ENCODE measurements at regions not wholly inside any gene's neighbourhood (a gene's known extent, or its start where the extent isn't known, plus 50 kb on each side); places are given as distances from the start of the nearest gene placed in this dataset.

DNA sequence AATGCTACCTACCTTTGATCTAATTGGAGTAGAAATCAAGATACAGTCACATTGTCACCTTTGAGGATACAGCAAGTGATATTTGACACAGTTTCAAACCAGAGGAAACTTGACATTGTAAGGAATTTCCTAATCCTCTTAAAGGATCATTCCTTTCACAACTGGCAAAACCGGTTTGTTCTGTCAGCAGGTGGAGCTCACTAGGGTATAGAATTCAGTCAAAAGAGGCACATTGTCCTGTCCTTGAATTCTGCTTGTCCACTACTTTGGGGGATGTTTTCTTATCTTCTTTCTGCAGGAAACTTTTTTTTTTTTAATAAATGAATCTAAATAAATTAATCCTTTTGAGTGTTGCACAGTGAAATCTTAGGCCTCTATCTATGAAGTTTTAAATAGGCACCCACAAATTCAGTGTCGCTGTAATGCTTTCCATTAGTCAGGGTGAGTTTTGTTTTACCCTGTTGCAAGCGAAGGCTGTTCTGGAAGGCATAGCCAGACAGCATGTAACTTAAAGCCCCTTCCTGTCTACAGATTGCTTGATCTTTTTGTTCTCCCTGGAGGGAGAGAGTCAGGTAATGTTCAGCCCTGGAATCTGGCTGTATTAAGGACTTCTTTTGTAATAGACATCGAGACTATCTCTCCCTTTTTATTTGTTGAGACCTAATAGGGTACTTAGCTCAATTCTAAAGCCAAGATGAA, 285.0 kb upstream of the RGS6 start:
- TF ChIP-seq, protein P1, sequence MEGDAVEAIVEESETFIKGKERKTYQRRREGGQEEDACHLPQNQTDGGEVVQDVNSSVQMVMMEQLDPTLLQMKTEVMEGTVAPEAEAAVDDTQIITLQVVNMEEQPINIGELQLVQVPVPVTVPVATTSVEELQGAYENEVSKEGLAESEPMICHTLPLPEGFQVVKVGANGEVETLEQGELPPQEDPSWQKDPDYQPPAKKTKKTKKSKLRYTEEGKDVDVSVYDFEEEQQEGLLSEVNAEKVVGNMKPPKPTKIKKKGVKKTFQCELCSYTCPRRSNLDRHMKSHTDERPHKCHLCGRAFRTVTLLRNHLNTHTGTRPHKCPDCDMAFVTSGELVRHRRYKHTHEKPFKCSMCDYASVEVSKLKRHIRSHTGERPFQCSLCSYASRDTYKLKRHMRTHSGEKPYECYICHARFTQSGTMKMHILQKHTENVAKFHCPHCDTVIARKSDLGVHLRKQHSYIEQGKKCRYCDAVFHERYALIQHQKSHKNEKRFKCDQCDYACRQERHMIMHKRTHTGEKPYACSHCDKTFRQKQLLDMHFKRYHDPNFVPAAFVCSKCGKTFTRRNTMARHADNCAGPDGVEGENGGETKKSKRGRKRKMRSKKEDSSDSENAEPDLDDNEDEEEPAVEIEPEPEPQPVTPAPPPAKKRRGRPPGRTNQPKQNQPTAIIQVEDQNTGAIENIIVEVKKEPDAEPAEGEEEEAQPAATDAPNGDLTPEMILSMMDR (conservative IDR thresholded peaks at IDR 0.05; ENCODE audit: control insufficient read depth, insufficient read depth, low read depth, low read length): no peak

DNA sequence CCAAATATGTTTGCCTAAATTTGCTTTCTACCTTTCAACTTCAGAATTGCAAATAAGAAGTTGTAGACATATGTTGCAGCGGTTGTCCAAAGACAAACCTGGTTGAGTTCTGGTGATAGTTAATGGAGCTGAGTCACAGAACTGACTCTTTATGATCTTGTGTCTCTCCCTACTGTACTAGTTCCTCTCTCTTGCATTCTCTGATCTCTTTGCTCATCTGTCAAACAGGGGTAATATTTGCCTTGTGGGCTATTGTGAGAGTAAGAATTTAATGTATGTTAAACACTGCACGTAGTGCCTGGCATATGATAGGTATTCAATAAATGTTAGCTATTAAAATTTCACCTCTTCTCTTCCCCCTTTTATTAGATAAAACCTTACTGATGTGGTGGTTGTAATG, 283.5 kb upstream of the RGS6 start:
- H3K4me3 ChIP-seq (ENCODE audit: control insufficient read depth, low read depth, low read length): no peak overlapping the region
- DNase-seq (ENCODE audit: low read depth): peak; percentile 22
- TF ChIP-seq, protein P1 (conservative IDR thresholded peaks at IDR 0.05; ENCODE audit: control insufficient read depth, insufficient read depth, low read depth, low read length): no peak

More for the DNA sequence above, 285.0 kb upstream of the RGS6 start:
- no peak overlapping the region for H3K4me3 ChIP-seq (ENCODE audit: control insufficient read depth, low read depth, low read length)
- no peak for DNase-seq (ENCODE audit: low read depth)

DNA sequence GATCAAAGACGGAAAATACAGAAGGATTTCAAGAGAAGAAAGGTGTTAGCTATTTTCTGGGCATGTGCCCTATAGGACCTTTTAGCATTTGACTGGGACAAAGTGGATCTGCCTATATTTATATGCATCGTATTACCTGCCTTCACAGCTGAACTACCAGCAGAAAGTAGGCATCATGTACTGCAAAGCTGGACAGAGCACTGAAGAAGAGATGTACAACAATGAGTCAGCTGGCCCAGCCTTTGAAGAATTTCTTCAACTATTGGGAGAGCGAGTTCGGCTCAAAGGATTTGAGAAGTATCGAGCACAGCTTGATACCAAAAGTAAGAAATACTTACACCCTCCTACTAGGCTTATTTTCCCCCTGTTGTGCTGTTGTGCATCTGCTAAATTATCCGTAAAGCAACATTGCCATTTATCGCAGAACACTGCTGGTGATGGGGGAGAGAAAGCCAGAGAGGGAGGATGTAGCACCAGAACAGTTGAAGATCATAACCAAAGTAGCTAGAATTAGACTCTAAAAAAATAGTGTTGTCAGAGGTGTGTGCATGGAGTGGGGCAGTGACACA, 282.0 kb upstream of the RGS6 start:
- TF ChIP-seq, protein P1 (conservative IDR thresholded peaks at IDR 0.05; ENCODE audit: control insufficient read depth, insufficient read depth, low read depth, low read length): no peak
- DNase-seq (ENCODE audit: low read depth): no peak
- H3K4me3 ChIP-seq (ENCODE audit: control insufficient read depth, low read depth, low read length): no peak overlapping the region

DNA sequence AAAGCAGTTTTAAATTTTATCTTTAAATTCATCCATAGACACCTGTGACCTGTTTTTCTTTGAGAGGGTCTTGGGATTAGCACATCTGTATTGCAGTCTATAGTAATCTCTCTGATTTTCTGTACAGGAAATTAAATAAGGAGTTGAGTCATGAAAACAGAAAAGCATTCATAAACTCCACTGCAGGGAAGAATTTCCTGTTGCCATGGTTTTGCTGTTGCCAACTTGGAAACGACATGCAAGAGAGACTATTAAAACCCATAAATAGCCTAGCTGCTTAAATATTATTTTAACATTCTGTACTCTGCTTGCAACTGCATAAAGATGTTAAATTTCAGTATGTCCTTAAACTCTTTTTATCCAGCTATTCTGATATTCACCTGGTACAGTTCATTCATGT, 281.0 kb upstream of the RGS6 start:
- TF ChIP-seq, protein P1 (conservative IDR thresholded peaks at IDR 0.05; ENCODE audit: control insufficient read depth, insufficient read depth, low read depth, low read length): no peak
- no peak overlapping the region for H3K4me3 ChIP-seq (ENCODE audit: control insufficient read depth, low read depth, low read length)
- DNase-seq (ENCODE audit: low read depth): peak; percentile 87

DNA sequence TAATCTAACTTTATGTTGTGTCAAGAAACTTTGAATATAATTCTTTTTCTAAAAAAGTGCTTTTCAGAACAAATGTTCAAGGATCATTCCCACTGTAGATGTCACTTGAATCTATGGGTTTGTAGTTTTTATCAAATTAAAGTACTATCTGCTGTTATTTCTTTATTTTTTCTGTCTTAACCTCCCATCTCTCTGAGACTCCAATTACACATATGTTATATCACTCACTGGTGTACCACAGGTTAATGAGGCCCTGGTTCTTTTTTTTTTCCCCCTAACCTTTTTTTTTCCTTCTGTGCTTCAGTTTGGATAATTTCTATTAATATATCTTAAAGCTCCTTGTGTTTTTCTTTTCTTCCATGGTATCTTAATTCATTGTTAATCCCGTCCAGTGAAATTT, 279.9 kb upstream of the RGS6 start:
- no peak overlapping the region for H3K4me3 ChIP-seq (ENCODE audit: control insufficient read depth, low read depth, low read length)
- TF ChIP-seq, protein P1 (conservative IDR thresholded peaks at IDR 0.05; ENCODE audit: control insufficient read depth, insufficient read depth, low read depth, low read length): no peak
- no peak for DNase-seq (ENCODE audit: low read depth)

DNA sequence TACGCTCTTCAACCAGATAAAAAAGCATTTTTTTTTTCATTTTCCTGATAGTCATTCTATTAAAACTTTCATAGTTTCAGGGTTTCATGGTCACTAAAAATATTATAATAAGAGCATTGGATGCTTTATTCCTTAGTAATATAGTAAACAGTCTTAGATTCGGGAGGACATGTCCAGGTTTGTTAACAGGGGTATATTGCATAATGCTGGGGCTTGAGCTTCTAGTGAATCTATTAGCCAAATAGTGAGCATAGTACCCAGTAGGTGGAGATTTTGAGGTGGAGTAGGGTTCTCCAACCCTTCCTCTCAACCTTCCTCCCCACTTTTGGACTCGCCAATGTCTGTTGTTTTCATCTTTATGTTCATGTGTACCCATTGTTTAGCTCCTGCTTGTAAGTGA, 277.4 kb upstream of the RGS6 start:
- TF ChIP-seq, protein P1 (conservative IDR thresholded peaks at IDR 0.05; ENCODE audit: control insufficient read depth, insufficient read depth, low read depth, low read length): no peak
- no peak for DNase-seq (ENCODE audit: low read depth)
- H3K4me3 ChIP-seq (ENCODE audit: control insufficient read depth, low read depth, low read length): no peak overlapping the region

All from fibroblast of mammary gland (primary cell).